BLaER1 (cell line): ENCODE measurements at regions not wholly inside any gene's neighbourhood (a gene's known extent, or its start where the extent isn't known, plus 50 kb on each side); places are given as distances from the start of the nearest gene placed in this dataset.

ENCODE experiments used
- H3K27ac ChIP-seq: shearing (Covaris generic); formaldehyde crosslinking; 2 replicates; pipeline ENCODE4 v1.8.1; 2022
- H3K27me3 ChIP-seq: shearing (Covaris generic); formaldehyde crosslinking; 2 replicates; pipeline ENCODE4 v1.8.1; 2022
- H3K36me3 ChIP-seq: shearing (Covaris generic); formaldehyde crosslinking; 2 replicates; pipeline ENCODE4 v1.8.1; 2022
- H3K4me1 ChIP-seq: shearing (Covaris generic); formaldehyde crosslinking; 2 replicates; pipeline ENCODE4 v1.8.1; 2022
- H3K4me2 ChIP-seq: shearing (Covaris generic); formaldehyde crosslinking; 2 replicates; pipeline ENCODE4 v1.8.1; 2022
- H3K4me3 ChIP-seq: shearing (Covaris generic); formaldehyde crosslinking; 2 replicates; pipeline ENCODE4 v1.8.1; 2022
- H3K9ac ChIP-seq: shearing (Covaris generic); formaldehyde crosslinking; 2 replicates; pipeline ENCODE4 v1.8.1; 2022
- H3K9me3 ChIP-seq: shearing (Covaris generic); formaldehyde crosslinking; 2 replicates; pipeline ENCODE4 v1.8.1; 2022
- H4K20me1 ChIP-seq: shearing (Covaris generic); formaldehyde crosslinking; 2 replicates; pipeline ENCODE4 v1.8.1; 2022
- Cebpa-rat ChIP-seq: shearing (Covaris generic); IDR thresholded peaks from 2 replicates; pipeline ENCODE4 v1.8.1; 2022

DNA sequence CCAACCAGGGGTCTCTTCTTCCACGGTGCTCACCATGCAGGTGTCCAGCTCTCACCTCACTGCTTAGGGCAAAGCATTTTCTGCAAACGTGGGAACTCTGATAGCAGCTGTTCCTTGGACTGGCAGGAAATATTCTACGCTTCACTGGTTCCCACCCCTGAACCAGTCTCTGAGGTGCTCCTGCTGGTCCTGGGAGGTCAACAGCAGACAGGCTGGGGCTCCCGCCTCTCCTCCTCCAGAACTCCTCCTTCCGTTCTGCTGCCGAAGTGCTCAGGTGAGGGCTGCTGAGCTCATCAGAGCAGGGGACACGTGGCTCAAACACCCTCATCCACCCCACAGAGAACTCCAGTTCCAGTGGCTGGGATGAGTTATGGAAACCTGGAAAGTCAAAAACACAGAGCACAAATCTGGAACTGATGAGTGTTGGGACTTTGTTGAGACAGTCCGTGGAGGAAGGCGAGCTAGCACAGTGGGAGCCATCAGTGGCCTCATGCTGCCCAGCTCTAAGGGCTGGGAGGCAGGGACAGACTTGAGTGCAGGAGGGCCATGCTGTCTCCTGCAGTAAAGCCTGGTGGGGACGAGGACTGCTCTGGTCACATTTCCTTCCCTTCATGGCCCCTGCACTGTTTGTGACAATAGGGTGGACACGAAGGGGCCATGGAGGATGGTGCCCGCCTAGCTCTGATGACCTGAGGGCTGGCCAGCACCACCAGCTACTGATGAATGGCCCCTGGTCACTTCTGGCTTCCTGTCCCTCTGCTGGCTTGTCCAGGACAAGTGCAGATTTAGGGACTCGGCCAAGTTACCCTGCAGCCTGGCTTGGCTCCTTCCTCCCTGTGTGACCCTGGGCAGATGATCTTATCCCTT lies 137.8 kb downstream of the KLF13 start:
- Histone ChIP-seq H3K4me3 (no peak overlapping the region), H3K27ac (no peak overlapping the region), H3K27me3 (no peaks in the 10 kb centered on the region), H3K4me1 (peaks cover 60% of the 10 kb centered on the region), H3K36me3 (no peaks in the 10 kb centered on the region), H3K4me2 (peak overlapping the region; percentile 68), H4K20me1 (no peaks in the 10 kb centered on the region), H3K9me3 (peaks cover 6% of the 10 kb centered on the region; the same call in 1 of the 2 replicates), H3K9ac (no peak overlapping the region)
- TF ChIP-seq Cebpa-rat, result no peak

GRCh38 chr15:31465083-31465955 lies 138.7 kb downstream of the KLF13 start:
- no peak overlapping the region for H3K9ac ChIP-seq
- H3K9me3 ChIP-seq, result peaks cover 6% of the 10 kb centered on the region; the same call in 1 of the 2 replicates
- no peaks in the 10 kb centered on the region for H4K20me1 ChIP-seq
- H3K27ac ChIP-seq, result no peak overlapping the region
- no peaks in the 10 kb centered on the region for H3K27me3 ChIP-seq
- H3K4me2 ChIP-seq, result peak overlapping the region; percentile 68; the same call in 1 of the 2 replicates
- no peaks in the 10 kb centered on the region for H3K36me3 ChIP-seq
- no peak for TF ChIP-seq Cebpa-rat
- peaks cover 52% of the 10 kb centered on the region for H3K4me1 ChIP-seq
- H3K4me3 ChIP-seq, result no peak overlapping the region

- Histone ChIP-seq H3K4me3 (no peak overlapping the region), H3K4me1 (peaks cover 36% of the 10 kb centered on the region), H4K20me1 (no peaks in the 10 kb centered on the region), H3K9ac (no peak overlapping the region), H3K36me3 (no peaks in the 10 kb centered on the region), H3K27me3 (no peaks in the 10 kb centered on the region), H3K27ac (no peak overlapping the region), H3K9me3 (no peaks in the 10 kb centered on the region), H3K4me2 (no peak overlapping the region)
- TF ChIP-seq Cebpa-rat, result no peak
Observed at GRCh38 chr15:31467361-31467760, 140.7 kb downstream of the KLF13 start.

DNA sequence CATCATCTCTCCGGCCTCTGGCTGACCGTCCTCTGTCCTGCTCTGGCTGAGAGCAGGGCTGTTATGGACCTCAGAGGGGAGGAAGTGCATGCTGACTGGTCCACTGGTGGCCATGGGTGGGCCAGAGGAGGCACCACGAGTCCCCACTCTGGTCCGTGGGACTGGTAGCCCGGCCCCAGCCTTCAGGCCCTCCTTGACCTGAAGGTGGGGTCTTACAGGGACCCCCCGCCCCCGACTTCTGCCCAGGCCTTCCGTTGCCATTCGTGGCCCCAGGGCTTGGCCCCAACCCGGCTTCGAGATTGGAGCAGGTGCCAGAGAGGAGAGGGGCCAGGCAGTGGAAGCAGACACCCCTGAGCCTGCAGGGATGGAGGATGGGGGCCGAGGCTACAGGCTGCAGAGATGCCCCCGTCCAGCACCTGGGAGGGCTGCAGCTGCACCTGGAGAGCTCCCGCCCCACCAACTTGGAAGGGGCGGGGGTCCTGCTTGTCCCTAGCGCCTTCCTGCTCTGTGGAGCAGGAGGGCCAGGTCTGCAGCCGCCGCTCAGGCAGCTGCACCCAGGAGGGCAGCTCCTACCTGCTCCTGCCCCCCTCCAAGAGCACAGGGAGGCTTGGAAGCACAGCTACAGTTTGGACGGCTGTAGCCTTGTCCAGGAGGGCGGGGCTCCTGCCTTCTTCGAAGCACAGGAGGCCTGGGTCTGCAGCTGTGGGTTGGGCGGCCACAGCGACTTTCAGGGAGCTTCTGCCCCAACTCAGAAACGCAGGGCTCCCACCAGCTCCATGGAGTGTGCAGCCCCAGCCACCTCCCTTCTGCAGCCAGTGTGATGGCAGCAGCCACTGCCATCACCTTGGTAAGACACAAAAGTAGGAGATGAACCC lies 142.5 kb downstream of the KLF13 start:
- TF ChIP-seq Cebpa-rat, result no peak
- Histone ChIP-seq H3K27me3 (no peaks in the 10 kb centered on the region), H4K20me1 (no peaks in the 10 kb centered on the region), H3K4me3 (no peak overlapping the region), H3K9ac (no peak overlapping the region), H3K36me3 (no peaks in the 10 kb centered on the region), H3K27ac (no peak overlapping the region), H3K4me1 (peaks cover 38% of the 10 kb centered on the region), H3K9me3 (no peaks in the 10 kb centered on the region), H3K4me2 (no peak overlapping the region)

DNA sequence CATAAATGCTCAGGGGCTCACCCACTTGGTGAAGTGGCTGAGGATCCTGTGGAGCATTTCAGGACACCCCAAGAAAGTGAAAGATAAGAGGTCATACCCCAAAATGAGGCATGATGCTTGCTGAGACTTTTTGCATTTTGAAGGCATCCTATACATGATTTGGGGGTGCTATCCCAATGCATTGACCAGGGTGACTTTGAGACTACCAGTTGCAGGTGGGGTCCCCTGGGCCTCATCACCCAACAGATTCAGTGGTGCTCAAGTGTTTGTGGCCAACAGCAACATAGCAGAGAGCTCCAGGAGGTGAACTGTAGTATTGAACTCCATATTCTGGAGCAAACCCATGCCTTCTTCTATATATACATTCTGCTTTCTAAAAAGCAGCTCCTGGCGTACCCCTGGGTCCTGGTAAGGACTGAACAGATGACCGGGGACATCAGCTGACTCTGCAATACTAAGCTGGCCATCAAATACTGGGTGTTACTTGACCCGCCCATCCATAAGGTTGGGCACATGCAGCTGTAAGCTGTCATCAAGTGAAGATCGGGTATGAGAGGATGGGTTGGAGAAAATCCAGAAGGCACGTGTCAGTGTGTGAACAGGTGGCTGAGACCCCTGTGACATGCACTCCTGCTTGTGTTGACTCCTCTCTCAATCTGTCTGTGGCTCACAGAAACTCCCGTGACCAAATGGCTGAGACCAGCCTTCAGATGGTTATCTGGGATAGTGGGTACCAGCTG lies 143.3 kb downstream of the KLF13 start:
- H3K4me3 ChIP-seq, result no peak overlapping the region
- H3K36me3 ChIP-seq, result no peaks in the 10 kb centered on the region
- no peaks in the 10 kb centered on the region for H4K20me1 ChIP-seq
- no peak overlapping the region for H3K27ac ChIP-seq
- no peaks in the 10 kb centered on the region for H3K27me3 ChIP-seq
- no peak for TF ChIP-seq Cebpa-rat
- H3K9ac ChIP-seq, result no peak overlapping the region
- H3K4me2 ChIP-seq, result no peak overlapping the region
- H3K9me3 ChIP-seq, result no peaks in the 10 kb centered on the region
- H3K4me1 ChIP-seq, result peaks cover 35% of the 10 kb centered on the region

DNA sequence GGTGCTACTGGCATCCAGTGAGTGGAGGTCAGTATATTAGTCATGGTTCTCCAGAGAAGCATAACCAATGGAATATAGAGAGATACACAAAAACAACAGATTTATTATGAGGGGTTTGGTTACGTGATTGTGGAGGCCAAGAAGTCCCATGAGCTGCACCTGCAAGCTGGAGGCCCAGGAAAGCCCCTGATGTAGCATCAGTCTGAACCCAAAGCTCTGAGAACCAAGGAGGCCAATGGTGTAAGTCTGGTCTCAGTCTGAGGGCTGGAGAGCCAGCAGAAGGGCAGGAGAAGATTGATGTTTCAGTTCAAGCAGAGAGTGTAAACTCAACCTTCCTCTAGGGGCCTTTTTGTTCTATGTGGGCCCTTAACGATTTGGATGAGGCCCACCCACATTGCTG lies 144.1 kb downstream of the KLF13 start:
- no peak for TF ChIP-seq Cebpa-rat
- H3K27me3 ChIP-seq, result no peaks in the 10 kb centered on the region
- no peaks in the 10 kb centered on the region for H3K36me3 ChIP-seq
- H3K9ac ChIP-seq, result no peak overlapping the region
- H3K4me1 ChIP-seq, result peaks cover 34% of the 10 kb centered on the region
- H3K27ac ChIP-seq, result no peak overlapping the region
- no peak overlapping the region for H3K4me3 ChIP-seq
- H3K9me3 ChIP-seq, result no peaks in the 10 kb centered on the region
- H3K4me2 ChIP-seq, result no peak overlapping the region
- no peaks in the 10 kb centered on the region for H4K20me1 ChIP-seq

DNA sequence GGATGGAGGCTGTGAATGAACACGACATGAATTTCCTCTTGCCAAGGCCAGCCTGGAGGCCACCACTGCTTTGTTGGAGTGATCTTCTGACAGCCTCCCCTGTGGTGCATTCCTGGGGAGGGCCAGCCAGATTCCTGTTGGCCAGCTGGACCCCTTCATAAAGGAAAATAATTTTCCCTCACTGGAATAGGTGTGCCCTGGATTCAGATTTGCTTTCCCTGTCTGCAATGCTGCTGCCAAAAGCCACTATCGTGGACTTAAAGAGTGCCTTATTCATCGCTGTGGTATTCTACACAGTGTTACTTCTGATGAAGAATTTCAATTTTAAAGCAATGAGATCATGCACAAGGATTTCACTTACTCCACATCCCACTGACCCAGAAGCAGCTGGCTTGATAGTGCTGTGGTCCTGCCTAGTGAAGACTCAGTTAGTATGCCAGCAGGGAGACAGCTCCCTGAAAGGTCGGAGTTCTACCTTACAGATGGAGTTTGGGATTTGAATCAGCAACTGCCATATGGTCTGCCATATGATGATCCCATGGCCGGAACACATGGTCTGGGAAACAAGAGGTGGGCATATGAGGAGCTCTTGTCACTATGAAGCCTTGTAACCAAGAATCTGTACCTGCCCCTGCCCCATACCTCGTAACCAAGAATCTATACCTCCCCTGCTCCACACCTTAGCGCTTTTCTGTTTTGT lies 145.2 kb downstream of the KLF13 start:
- H3K4me1 ChIP-seq, result peaks cover 34% of the 10 kb centered on the region
- H3K4me2 ChIP-seq, result peak overlapping the region; percentile 71
- no peaks in the 10 kb centered on the region for H3K27me3 ChIP-seq
- no peak for TF ChIP-seq Cebpa-rat
- H3K9me3 ChIP-seq, result no peaks in the 10 kb centered on the region
- no peak overlapping the region for H3K27ac ChIP-seq
- H3K36me3 ChIP-seq, result no peaks in the 10 kb centered on the region
- no peak overlapping the region for H3K4me3 ChIP-seq
- H3K9ac ChIP-seq, result no peak overlapping the region
- no peaks in the 10 kb centered on the region for H4K20me1 ChIP-seq

- Histone ChIP-seq H3K9me3 (no peaks in the 10 kb centered on the region), H4K20me1 (no peaks in the 10 kb centered on the region), H3K4me2 (peak overlapping the region; percentile 71), H3K4me1 (peaks cover 29% of the 10 kb centered on the region), H3K27me3 (no peaks in the 10 kb centered on the region), H3K27ac (peak overlapping the region; percentile 74), H3K4me3 (no peak overlapping the region), H3K9ac (0 out of 2 replicates have a peak overlapping the region, but pooled peaks have one; percentile 20), H3K36me3 (no peaks in the 10 kb centered on the region)
- TF ChIP-seq Cebpa-rat, result no peak
Observed at GRCh38 chr15:31472636-31473384, 146.2 kb downstream of the KLF13 start.
